H1 (cell line): ENCODE measurements at regions not wholly inside any gene's neighbourhood (a gene's known extent, or its start where the extent isn't known, plus 50 kb on each side); places are given as distances from the start of the nearest gene placed in this dataset.

Experiments used
- CTCF ChIA-PET: fragments of 300-600 bp; sonication (Branson Sonifier 250); formaldehyde crosslinking; loops from one replicate; lab custom pipeline; 2021; ENCODE audit not compliant: partially characterized antibody; lab: Charles Lee
- POLR2A ChIA-PET: fragments of 300-600 bp; sonication (Branson Sonifier 250); formaldehyde crosslinking; loops from one replicate; lab custom pipeline; 2021; ENCODE audit warnings: inconsistent platforms; ENCODE audit not compliant: partially characterized antibody; lab: Charles Lee
- DNase-seq, 2 experiments: peaks; one replicate each; pipeline versions ENCODE4 v3.0.0 to v3.0.0-alpha.2; 2010 to 2022; ENCODE audit warnings: low spot score in 2 of 2, low read depth in 1 of 2, mixed read lengths in 1 of 2
- FAIRE-seq: peaks from 2 replicates; lab custom pipeline; 2011; peaks lifted over from hg19 to GRCh38; lab: Jason Lieb, UNC
- H2AFZ ChIP-seq: 2 replicates; pipeline ENCODE4 v1.8.1; 2012; ENCODE audit warnings: low read length, inconsistent platforms
- H2AK5ac ChIP-seq: 2 replicates; pipeline ENCODE4 v1.6.1; 2013; ENCODE audit warnings: low read depth, low read length
- H2BK120ac ChIP-seq: replicated peaks from 2 replicates; pipeline ENCODE3; 2013; ENCODE audit warnings: low read depth, low read length, inconsistent platforms
- H2BK12ac ChIP-seq: 2 replicates; pipeline ENCODE4 v1.6.1; 2013; ENCODE audit warnings: low read depth, low read length
- H2BK15ac ChIP-seq: 2 replicates; pipeline ENCODE4 v1.6.1; 2013; ENCODE audit warnings: low read length
- H2BK20ac ChIP-seq: 2 replicates; pipeline ENCODE4 v1.6.1; 2013; ENCODE audit warnings: low read length
- H2BK5ac ChIP-seq: 2 replicates; pipeline ENCODE4 v1.6.1; 2013; ENCODE audit warnings: low read depth, low read length
- H3K14ac ChIP-seq: 2 replicates; pipeline ENCODE4 v1.6.1; 2013; ENCODE audit warnings: inconsistent platforms; ENCODE audit not compliant: insufficient read length
- H3K18ac ChIP-seq: 2 replicates; pipeline ENCODE4 v1.6.1; 2013; ENCODE audit warnings: low read length; ENCODE audit errors: extremely low read depth
- H3K23ac ChIP-seq: 2 replicates; pipeline ENCODE4 v1.6.1; 2013; ENCODE audit warnings: inconsistent platforms; ENCODE audit not compliant: insufficient read length
- H3K23me2 ChIP-seq: 2 replicates; pipeline ENCODE4 v1.6.1; 2013; ENCODE audit warnings: low read depth, low read length
- H3K27ac ChIP-seq: 2 replicates; pipeline ENCODE4 v1.6.1; 2011; ENCODE audit warnings: low read depth, low read length, inconsistent platforms
- H3K27me3 ChIP-seq, 4 experiments: replicated peaks in 1 of 4; 1 replicate in 1 of 4; 2 replicates in 3 of 4; pipeline versions ENCODE4 v1.6.1 to v1.8.1; 2011 to 2013; ENCODE audit warnings: low read length in 3 of 4, mild to moderate bottlenecking in 3 of 4, inconsistent platforms in 2 of 4, mixed read lengths in 2 of 4, moderate library complexity in 1 of 4; ENCODE audit not compliant: control insufficient read depth in 3 of 4, insufficient read depth in 3 of 4; ENCODE audit errors: extremely low read depth in 1 of 4
- H3K36me3 ChIP-seq, 4 experiments: 2 replicates each; pipeline versions ENCODE4 v1.6.1 to v1.8.1; 2011 to 2013; ENCODE audit warnings: mild to moderate bottlenecking in 4 of 4, low read length in 3 of 4, moderate library complexity in 2 of 4, control low read depth in 1 of 4, inconsistent platforms in 1 of 4; ENCODE audit not compliant: insufficient read depth in 4 of 4, control insufficient read depth in 2 of 4
- H3K4ac ChIP-seq: replicated peaks from 2 replicates; pipeline ENCODE3; 2013; ENCODE audit warnings: low read length, low read depth, mixed read lengths, inconsistent platforms; ENCODE audit not compliant: insufficient read length
- H3K4me1 ChIP-seq, 4 experiments: replicated peaks in 1 of 4; 1 replicate in 1 of 4; 2 replicates in 3 of 4; pipeline versions ENCODE4 v1.6.1 to v1.8.1; 2011 to 2013; ENCODE audit warnings: low read length in 3 of 4, inconsistent platforms in 2 of 4, mixed read lengths in 1 of 4; ENCODE audit not compliant: insufficient read depth in 4 of 4, control insufficient read depth in 3 of 4
- H3K4me2 ChIP-seq, 2 experiments: 2 replicates each; pipeline versions ENCODE4 v1.6.1 to v1.8.1; 2011 to 2013; ENCODE audit warnings: low read depth in 2 of 2, low read length in 2 of 2, control low read depth in 1 of 2, inconsistent platforms in 1 of 2, mild to moderate bottlenecking in 1 of 2; ENCODE audit not compliant: insufficient read depth in 1 of 2
- H3K4me3 ChIP-seq, 4 experiments: fragments of 200-600, 300-600 bp in 1 of 4; sonication (generic), shearing (Covaris generic), sonication (Bioruptor Twin) in 1 of 4; 2 replicates each; pipeline versions ENCODE4 v1.5.1 to v1.8.1; 2011 to 2016; ENCODE audit warnings: low read length in 4 of 4, low read depth in 3 of 4, control low read depth in 2 of 4, inconsistent platforms in 2 of 4, mild to moderate bottlenecking in 2 of 4, mixed read lengths in 1 of 4, moderate library complexity in 1 of 4; ENCODE audit not compliant: insufficient read depth in 2 of 4; ENCODE audit errors: extremely low read depth in 1 of 4
- H3K56ac ChIP-seq: replicated peaks from 2 replicates; pipeline ENCODE3; 2013; ENCODE audit warnings: low read depth, mild to moderate bottlenecking, mixed read lengths, low read length, inconsistent platforms; ENCODE audit not compliant: insufficient read length
- H3K79me1 ChIP-seq: 2 replicates; pipeline ENCODE4 v1.6.1; 2013; ENCODE audit warnings: low read depth, low read length, control low read depth
- H3K79me2 ChIP-seq, 2 experiments: 2 replicates each; pipeline versions ENCODE4 v1.6.1 to v1.8.1; 2012 to 2013; ENCODE audit warnings: low read length in 2 of 2, mild to moderate bottlenecking in 2 of 2, inconsistent platforms in 1 of 2; ENCODE audit not compliant: insufficient read depth in 2 of 2, control insufficient read depth in 1 of 2
- H3K9ac ChIP-seq, 4 experiments: replicated peaks in 1 of 4; 1 replicate in 1 of 4; 2 replicates in 3 of 4; pipeline versions ENCODE4 v1.6.1 to v1.8.1; 2011 to 2013; ENCODE audit warnings: low read depth in 3 of 4, low read length in 3 of 4, control low read depth in 2 of 4, mild to moderate bottlenecking in 2 of 4, moderate library complexity in 2 of 4, inconsistent platforms in 1 of 4; ENCODE audit errors: extremely low read depth in 1 of 4
- H3K9me3 ChIP-seq, 2 experiments: 2 replicates each; pipeline versions ENCODE4 v1.6.1 to v1.8.1; 2012 to 2013; ENCODE audit warnings: mild to moderate bottlenecking in 2 of 2, moderate library complexity in 2 of 2, control low read depth in 1 of 2, inconsistent platforms in 1 of 2, low read depth in 1 of 2, low read length in 1 of 2, mixed read lengths in 1 of 2; ENCODE audit not compliant: insufficient read depth in 2 of 2
- H4K20me1 ChIP-seq, 2 experiments: replicated peaks in 1 of 2; 2 replicates each; pipeline versions ENCODE3 to v1.8.1; 2011 to 2013; ENCODE audit warnings: inconsistent platforms in 2 of 2, low read length in 2 of 2, mild to moderate bottlenecking in 1 of 2; ENCODE audit not compliant: insufficient read depth in 2 of 2, control insufficient read depth in 1 of 2
- H4K5ac ChIP-seq: 2 replicates; pipeline ENCODE4 v1.6.1; 2013; ENCODE audit warnings: low read length, low read depth, mixed read lengths, inconsistent platforms; ENCODE audit not compliant: insufficient read length
- H4K8ac ChIP-seq: 2 replicates; pipeline ENCODE4 v1.8.0; 2013; ENCODE audit warnings: mild to moderate bottlenecking, moderate library complexity, low read length, inconsistent platforms; ENCODE audit not compliant: insufficient read depth; ENCODE audit errors: extremely low read depth
- H4K91ac ChIP-seq: replicated peaks from 2 replicates; pipeline ENCODE3; 2013; ENCODE audit warnings: low read length, mixed read lengths, inconsistent platforms; ENCODE audit not compliant: insufficient read length
- CEBPB ChIP-seq: IDR thresholded peaks from 2 replicates; pipeline ENCODE4 v1.6.1; 2012; ENCODE audit warnings: low read depth, low read length
- CHD1 ChIP-seq: IDR thresholded peaks from 2 replicates; pipeline ENCODE4 v1.6.1; 2012; ENCODE audit warnings: low read depth, low read length, improper control_type of control experiment
- CREB1 ChIP-seq: IDR thresholded peaks from 2 replicates; pipeline ENCODE4 v1.6.1; 2012; ENCODE audit warnings: inconsistent platforms
- EGR1 ChIP-seq: IDR thresholded peaks from 2 replicates; pipeline ENCODE4 v1.6.1; 2011; ENCODE audit warnings: low read depth, low read length, borderline replicate concordance
- EZH2 ChIP-seq: fragments of 200-600 bp; sonication (generic); IDR thresholded peaks from 2 replicates; pipeline ENCODE4 v1.7.1; 2012; ENCODE audit warnings: low read depth, mild to moderate bottlenecking, moderate library complexity, low read length, inconsistent platforms; ENCODE audit not compliant: severe bottlenecking
- HDAC6 ChIP-seq: IDR thresholded peaks from one replicate; pipeline ENCODE4 v1.7.1; 2012; ENCODE audit warnings: low read depth, mild to moderate bottlenecking, inconsistent platforms, low read length, moderate library complexity
- RAD21 ChIP-seq, 2 experiments: IDR thresholded peaks in 1 of 2; conservative IDR thresholded peaks in 1 of 2; 2 replicates each; pipeline ENCODE4 v1.6.1; 2011; ENCODE audit warnings: low read depth in 2 of 2, low read length in 2 of 2, improper control_type of control experiment in 1 of 2, inconsistent platforms in 1 of 2, mild to moderate bottlenecking in 1 of 2, moderate library complexity in 1 of 2
- RXRA ChIP-seq: IDR thresholded peaks from 2 replicates; pipeline ENCODE4 v1.6.1; 2011; ENCODE audit warnings: low read depth, mild to moderate bottlenecking, low read length, moderate library complexity; ENCODE audit not compliant: insufficient read depth
- SP2 ChIP-seq: IDR thresholded peaks from 2 replicates; pipeline ENCODE4 v1.6.1; 2012; ENCODE audit warnings: mild to moderate bottlenecking, low read length, inconsistent platforms
- TBP ChIP-seq: IDR thresholded peaks from 2 replicates; pipeline ENCODE4 v1.6.1; 2011; ENCODE audit warnings: low read depth, low read length, improper control_type of control experiment
- YY1 ChIP-seq: IDR thresholded peaks from 2 replicates; pipeline ENCODE4 v1.6.1; 2011; ENCODE audit warnings: low read depth, mild to moderate bottlenecking, low read length
- WGBS, 2 experiments: shearing (Covaris generic) in 1 of 2; methylation state at CpG; one replicate each; pipeline versions ENCODE4 v1.1.6 to v1.1.7; 2013 to 2015; ENCODE audit warnings: low lambda C conversion rate in 2 of 2, mixed read lengths in 2 of 2, inconsistent platforms in 1 of 2, low coverage in 1 of 2, missing lambda C conversion rate in 1 of 2; ENCODE audit not compliant: insufficient replicate concordance in 2 of 2, insufficient coverage in 1 of 2, insufficient read length in 1 of 2; ENCODE audit errors: extremely low coverage in 1 of 2, missing lambda C conversion rate in 1 of 2; 5-methylcytosine and 5-hydroxymethylcytosine counted together
- TF ChIP-seq, protein P1 (sequence below), 3 experiments: IDR thresholded peaks; 1 replicate in 2 of 3; 2 replicates in 1 of 3; pipeline versions ENCODE4 v1.5.1 to v1.6.1; 2011; ENCODE audit warnings: low read length in 3 of 3, mild to moderate bottlenecking in 3 of 3, inconsistent platforms in 2 of 3, low read depth in 1 of 3, moderate library complexity in 1 of 3; ENCODE audit not compliant: insufficient read depth in 1 of 3; ENCODE audit errors: control extremely low read depth in 1 of 3

DNA sequence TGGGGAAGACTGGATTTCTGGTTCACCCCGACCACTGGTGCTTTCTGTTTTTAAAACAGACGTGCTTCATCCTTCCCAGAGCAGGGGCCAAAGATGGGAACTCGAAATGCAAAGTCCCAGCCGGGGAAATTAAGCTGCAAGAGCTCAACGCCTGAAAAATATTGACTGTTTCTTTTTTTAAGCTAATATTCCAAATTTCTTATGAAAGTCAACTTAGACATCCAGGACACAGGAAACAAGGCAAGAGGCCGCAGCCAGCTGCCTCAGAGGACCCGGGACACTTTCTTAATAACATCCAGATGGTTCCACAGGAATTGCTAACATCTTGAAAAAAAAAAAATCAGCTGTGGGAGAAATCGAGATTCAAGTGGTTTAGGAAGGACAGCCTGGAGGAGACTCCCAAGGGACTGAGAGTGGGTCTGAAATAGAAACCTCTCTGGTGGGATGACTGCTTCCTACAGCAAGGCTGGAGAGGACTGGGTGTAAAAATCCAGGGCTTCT lies 144.9 kb downstream of the FGF1 start:
- Histone ChIP-seq H2BK5ac (no peak overlapping the region), H3K4me1 (peaks cover 0 to 6% (median 0%) of the 10 kb centered on the region in 4 experiments; a peak in 2 of 7 replicates), H2AFZ (no peak overlapping the region), H3K23me2 (peaks cover 2% of the 10 kb centered on the region; the same call in 1 of the 2 replicates), H4K8ac (no peak overlapping the region), H4K20me1 (no peaks in the 10 kb centered on the region), H2BK20ac (no peak overlapping the region), H2AK5ac (no peak overlapping the region), H3K79me2 (no peaks in the 10 kb centered on the region), H2BK120ac (no peak overlapping the region), H3K27ac (no peak overlapping the region), H3K4me2 (no peak overlapping the region), H3K9me3 (no peaks in the 10 kb centered on the region), H3K4me3 (no peak overlapping the region), H2BK15ac (no peak overlapping the region), H3K27me3 (no peaks in the 10 kb centered on the region), H3K9ac (no peak overlapping the region), H3K18ac (no peak overlapping the region), H2BK12ac (0 out of 2 replicates have a peak overlapping the region, but pooled peaks have one; percentile 55), H3K23ac (no peak overlapping the region), H3K56ac (no peak overlapping the region), H3K4ac (no peak overlapping the region), H4K5ac (no peak overlapping the region), H4K91ac (no peak overlapping the region), H3K79me1 (no peaks in the 10 kb centered on the region), H3K14ac (no peak overlapping the region), H3K36me3 (no peaks in the 10 kb centered on the region)
- POLR2A ChIA-PET: interaction anchor here (0.6 to 0.9 kb wide), 2 partner anchors 9 to 196 kb away, joined by 3 to 5 read pairs; no protein-coding TSS in a partner anchor
- FAIRE-seq (no peak), DNase-seq (no peak)
- CTCF ChIA-PET: interaction anchor here (0.5 to 13.2 kb wide), 4 partner anchors 219 to 549 kb away, joined by 3 to 191 read pairs (median 4); partner anchors contain the start of gene SPRY4
- WGBS, 2 experiments: 88% methylated on average over 8 of the region's 8 CpGs; no CpG with 5 or more reads in 1 of the 2 experiments
- TF ChIP-seq YY1 (no peak), CHD1 (no peak), RAD21 (IDR thresholded peaks at IDR 0.05 in 1 of 2, conservative IDR thresholded peaks at IDR 0.05 in 1 of 2; ENCODE audit: low read depth in 2 of 2, low read length in 2 of 2) (no peak), CREB1 (no peak), TBP (no peak), EZH2 (no peak), HDAC6 (no peak), RXRA (no peak), EGR1 (no peak), CEBPB (no peak), SP2 (no peak)
- TF ChIP-seq, protein P1, sequence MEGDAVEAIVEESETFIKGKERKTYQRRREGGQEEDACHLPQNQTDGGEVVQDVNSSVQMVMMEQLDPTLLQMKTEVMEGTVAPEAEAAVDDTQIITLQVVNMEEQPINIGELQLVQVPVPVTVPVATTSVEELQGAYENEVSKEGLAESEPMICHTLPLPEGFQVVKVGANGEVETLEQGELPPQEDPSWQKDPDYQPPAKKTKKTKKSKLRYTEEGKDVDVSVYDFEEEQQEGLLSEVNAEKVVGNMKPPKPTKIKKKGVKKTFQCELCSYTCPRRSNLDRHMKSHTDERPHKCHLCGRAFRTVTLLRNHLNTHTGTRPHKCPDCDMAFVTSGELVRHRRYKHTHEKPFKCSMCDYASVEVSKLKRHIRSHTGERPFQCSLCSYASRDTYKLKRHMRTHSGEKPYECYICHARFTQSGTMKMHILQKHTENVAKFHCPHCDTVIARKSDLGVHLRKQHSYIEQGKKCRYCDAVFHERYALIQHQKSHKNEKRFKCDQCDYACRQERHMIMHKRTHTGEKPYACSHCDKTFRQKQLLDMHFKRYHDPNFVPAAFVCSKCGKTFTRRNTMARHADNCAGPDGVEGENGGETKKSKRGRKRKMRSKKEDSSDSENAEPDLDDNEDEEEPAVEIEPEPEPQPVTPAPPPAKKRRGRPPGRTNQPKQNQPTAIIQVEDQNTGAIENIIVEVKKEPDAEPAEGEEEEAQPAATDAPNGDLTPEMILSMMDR (IDR thresholded peaks at IDR 0.05; ENCODE audit: control extremely low read depth in 1 of 3, insufficient read depth in 1 of 3, low read depth in 1 of 3, low read length in 3 of 3): no peak
